Mammary epithelial cell (primary cell): ENCODE measurements at regions not wholly inside any gene's neighbourhood (a gene's known extent, or its start where the extent isn't known, plus 50 kb on each side); places are given as distances from the start of the nearest gene placed in this dataset.

Experiments
- EZH2 ChIP-seq: IDR thresholded peaks from 2 replicates; pipeline ENCODE4 v1.6.1; 2012; ENCODE audit warnings: low read length, inconsistent platforms, borderline replicate concordance
- TF ChIP-seq, protein P1 (sequence below), 2 donors: IDR thresholded peaks in 1 of 2; conservative IDR thresholded peaks in 1 of 2; 2 replicates each; pipeline ENCODE4 v1.5.1; 2011 to 2012; ENCODE audit warnings: inconsistent platforms in 2 of 2, low read length in 2 of 2, mild to moderate bottlenecking in 2 of 2, control low read depth in 1 of 2, low read depth in 1 of 2; ENCODE audit not compliant: insufficient read depth in 1 of 2; ENCODE audit errors: extremely low read depth in 1 of 2

DNA sequence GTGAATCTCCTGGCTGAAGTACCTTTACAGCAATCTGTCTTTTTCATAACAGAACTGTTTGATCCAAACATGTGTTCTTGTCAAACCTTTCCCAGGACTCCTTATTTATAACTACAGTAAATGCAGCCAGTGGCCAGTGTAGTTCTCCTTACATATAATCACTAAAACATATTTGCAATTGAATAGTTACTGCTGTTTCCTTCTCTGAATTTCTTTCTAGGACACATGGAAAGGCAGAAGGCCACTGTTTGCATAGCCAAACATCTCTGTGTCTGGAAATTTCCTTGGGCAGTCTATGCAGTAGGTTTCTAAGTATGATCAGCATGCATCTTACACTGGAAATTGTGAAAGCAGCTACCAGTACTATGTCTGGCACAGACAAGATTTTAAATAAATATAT lies 57.4 kb upstream of the COL3A1 start:
- TF ChIP-seq, protein P1, sequence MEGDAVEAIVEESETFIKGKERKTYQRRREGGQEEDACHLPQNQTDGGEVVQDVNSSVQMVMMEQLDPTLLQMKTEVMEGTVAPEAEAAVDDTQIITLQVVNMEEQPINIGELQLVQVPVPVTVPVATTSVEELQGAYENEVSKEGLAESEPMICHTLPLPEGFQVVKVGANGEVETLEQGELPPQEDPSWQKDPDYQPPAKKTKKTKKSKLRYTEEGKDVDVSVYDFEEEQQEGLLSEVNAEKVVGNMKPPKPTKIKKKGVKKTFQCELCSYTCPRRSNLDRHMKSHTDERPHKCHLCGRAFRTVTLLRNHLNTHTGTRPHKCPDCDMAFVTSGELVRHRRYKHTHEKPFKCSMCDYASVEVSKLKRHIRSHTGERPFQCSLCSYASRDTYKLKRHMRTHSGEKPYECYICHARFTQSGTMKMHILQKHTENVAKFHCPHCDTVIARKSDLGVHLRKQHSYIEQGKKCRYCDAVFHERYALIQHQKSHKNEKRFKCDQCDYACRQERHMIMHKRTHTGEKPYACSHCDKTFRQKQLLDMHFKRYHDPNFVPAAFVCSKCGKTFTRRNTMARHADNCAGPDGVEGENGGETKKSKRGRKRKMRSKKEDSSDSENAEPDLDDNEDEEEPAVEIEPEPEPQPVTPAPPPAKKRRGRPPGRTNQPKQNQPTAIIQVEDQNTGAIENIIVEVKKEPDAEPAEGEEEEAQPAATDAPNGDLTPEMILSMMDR (conservative IDR thresholded peaks at IDR 0.05 in 1 of 2, IDR thresholded peaks at IDR 0.05 in 1 of 2; ENCODE audit: extremely low read depth in 1 of 2, insufficient read depth in 1 of 2, low read depth in 1 of 2, low read length in 2 of 2) = no peak
- TF ChIP-seq EZH2 = no peak
